Endothelial cell of umbilical vein (primary cell): ENCODE measurements at regions not wholly inside any gene's neighbourhood (a gene's known extent, or its start where the extent isn't known, plus 50 kb on each side); places are given as distances from the start of the nearest gene placed in this dataset.
"Not testable (repeated sequence)": the region's sequence is repeated elsewhere in the genome, so short reads cannot be mapped to it uniquely, and the experiment has no call there.

Experiments used
- BruUV-seq: library from RNA; stranded (reverse); fragments of 400-500 nt; replicated peaks from 2 replicates; lab custom pipeline; 2021; lab: Mats Ljungman, UMichigan
- CTCF ChIA-PET: fragments of 300-600, 350-600 bp; sonication (Branson Sonifier 250); formaldehyde crosslinking; loops from one replicate; lab custom pipeline; 2021; ENCODE audit warnings: antibody characterized with exemption, inconsistent platforms; lab: Charles Lee
- POLR2A ChIA-PET: fragments of 300-600, 350-600 bp; sonication (Branson Sonifier 250); formaldehyde crosslinking; loops from one replicate; lab custom pipeline; 2021; ENCODE audit warnings: antibody characterized with exemption, inconsistent platforms; lab: Charles Lee
- DNase-seq: peaks from one replicate; pipeline ENCODE4 v3.0.0-alpha.2; 2011; ENCODE audit warnings: low read depth, low spot score
- FAIRE-seq: peaks from 2 replicates; lab custom pipeline; 2011; peaks lifted over from hg19 to GRCh38; lab: Jason Lieb, UNC
- H2AFZ ChIP-seq: 2 replicates; pipeline ENCODE4 v1.6.0; 2012; ENCODE audit warnings: low read depth, low read length, control low read depth, inconsistent platforms
- H3K27ac ChIP-seq: 2 replicates; pipeline ENCODE4 v1.5.1; 2011; ENCODE audit warnings: low read depth, mild to moderate bottlenecking, control low read depth, low read length, moderate library complexity; ENCODE audit not compliant: insufficient read depth
- H3K27me3 ChIP-seq, 2 experiments: 2 replicates each; pipeline versions ENCODE4 v1.6.0 to v1.6.1; 2011; ENCODE audit warnings: low read length in 2 of 2, mixed read lengths in 1 of 2; ENCODE audit not compliant: control insufficient read depth in 2 of 2, insufficient read depth in 2 of 2
- H3K36me3 ChIP-seq, 2 experiments: 2 replicates in 1 of 2; 3 replicates in 1 of 2; pipeline ENCODE4 v1.5.1; 2011; ENCODE audit warnings: low read length in 2 of 2, mild to moderate bottlenecking in 1 of 2, moderate library complexity in 1 of 2; ENCODE audit not compliant: control insufficient read depth in 2 of 2, insufficient read depth in 2 of 2; ENCODE audit errors: extremely low read depth in 1 of 2
- H3K4me1 ChIP-seq: 3 replicates; pipeline ENCODE4 v1.5.1; 2011; ENCODE audit warnings: mild to moderate bottlenecking, low read length; ENCODE audit not compliant: control insufficient read depth, insufficient read depth; ENCODE audit errors: extremely low read depth
- H3K4me2 ChIP-seq: 2 replicates; pipeline ENCODE4 v1.6.1; 2011; ENCODE audit warnings: low read length, control low read depth, mixed read lengths; ENCODE audit not compliant: insufficient read depth
- H3K4me3 ChIP-seq, 3 experiments: fragments of 200-600 bp in 1 of 3; sonication (generic), shearing (Covaris generic) in 1 of 3; replicated peaks in 1 of 3; 2 replicates each; pipeline ENCODE4 v1.5.1; 2011 to 2016; ENCODE audit warnings: control low read depth in 3 of 3, low read length in 3 of 3, mild to moderate bottlenecking in 2 of 3, inconsistent platforms in 1 of 3, low read depth in 1 of 3, moderate library complexity in 1 of 3; ENCODE audit not compliant: insufficient read depth in 1 of 3
- H3K79me2 ChIP-seq: 2 replicates; pipeline ENCODE4 v1.6.0; 2012; ENCODE audit warnings: low read length, inconsistent platforms; ENCODE audit not compliant: control insufficient read depth, insufficient read depth
- H3K9ac ChIP-seq: replicated peaks from 2 replicates; pipeline ENCODE3; 2011; ENCODE audit warnings: low read length, control low read depth; ENCODE audit not compliant: insufficient read depth; ENCODE audit errors: extremely low read depth
- H3K9me1 ChIP-seq: replicated peaks from 3 replicates; pipeline ENCODE4 v1.6.0; 2011; ENCODE audit warnings: mild to moderate bottlenecking, low read length; ENCODE audit not compliant: control insufficient read depth, insufficient read depth; ENCODE audit errors: extremely low read depth
- H3K9me3 ChIP-seq: replicated peaks from 2 replicates; pipeline ENCODE4 v1.5.1; 2012; ENCODE audit warnings: low read length, inconsistent platforms; ENCODE audit not compliant: control insufficient read depth, insufficient read depth
- H4K20me1 ChIP-seq: replicated peaks from 2 replicates; pipeline ENCODE3; 2011; ENCODE audit warnings: mild to moderate bottlenecking, low read length; ENCODE audit not compliant: control insufficient read depth, insufficient read depth; ENCODE audit errors: extremely low read depth
- EZH2 ChIP-seq: IDR thresholded peaks from 2 replicates; pipeline ENCODE4 v1.6.1; 2012; ENCODE audit warnings: borderline replicate concordance, low read depth, mild to moderate bottlenecking, moderate library complexity, low read length, inconsistent platforms; ENCODE audit not compliant: severe bottlenecking
- FOS ChIP-seq: IDR thresholded peaks from 2 replicates; pipeline ENCODE4 v1.6.1; 2011; ENCODE audit warnings: mild to moderate bottlenecking, low read length, moderate library complexity, borderline replicate concordance; ENCODE audit not compliant: insufficient read depth
- GATA2 ChIP-seq: IDR thresholded peaks from 2 replicates; pipeline ENCODE4 v1.7.0; 2011; ENCODE audit warnings: low read depth, mild to moderate bottlenecking, moderate library complexity, mixed read lengths, low read length; ENCODE audit not compliant: insufficient read length, insufficient read depth
- JUN ChIP-seq: IDR thresholded peaks from 2 replicates; pipeline ENCODE4 v1.6.1; 2011; ENCODE audit warnings: borderline replicate concordance, low read depth; ENCODE audit not compliant: insufficient read length, insufficient read depth
- POLR2A ChIP-seq: IDR thresholded peaks from 2 replicates; pipeline ENCODE4 v1.6.1; 2012; ENCODE audit warnings: low read depth, mild to moderate bottlenecking, control low read depth, low read length
- POLR2AphosphoS5 ChIP-seq: IDR thresholded peaks from 2 replicates; pipeline ENCODE4 v1.6.1; 2012; ENCODE audit warnings: low read depth, mild to moderate bottlenecking, control low read depth, low read length, moderate library complexity; ENCODE audit not compliant: insufficient read depth
- dilution Hi-C: fragments of 300-500 bp; cut with MboI; formaldehyde crosslinking; loops from one replicate; pipeline ENCODE4 v1.15.0; 2019; ENCODE audit warnings: low sequenced_read_pairs; ENCODE audit not compliant: extremely low pct_ligation_motif_present
- intact Hi-C: fragments of 100-400 bp; cut with micrococcal nuclease; formaldehyde crosslinking; loops from one replicate; pipeline ENCODE4 v1.10.0; 2022
- TF ChIP-seq, protein P1 (sequence below): IDR thresholded peaks from 2 replicates; pipeline ENCODE4 v1.6.1; 2011; ENCODE audit not compliant: insufficient read depth, insufficient read length

DNA sequence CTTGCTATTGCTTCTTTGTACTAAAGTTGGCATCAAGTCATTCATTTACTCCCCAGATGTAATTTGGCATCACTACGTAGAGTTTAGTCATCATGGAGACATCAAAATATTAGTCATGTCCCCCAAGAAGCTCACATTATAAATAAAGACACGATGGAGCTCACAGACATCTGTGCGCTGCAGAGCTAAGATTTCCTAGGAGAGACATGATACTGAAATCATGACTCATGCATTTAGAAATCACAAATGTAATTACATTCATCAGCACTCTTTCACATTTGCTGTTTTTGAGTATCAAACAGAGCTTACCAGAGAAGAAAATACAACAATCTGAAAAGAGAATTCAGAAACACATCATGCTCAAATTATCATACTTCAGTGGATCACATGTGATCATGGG is 169.8 kb downstream of the LRIG3 start:
- peak; percentile 41 for TF ChIP-seq JUN
- no peak for TF ChIP-seq EZH2
- TF ChIP-seq, protein P1, sequence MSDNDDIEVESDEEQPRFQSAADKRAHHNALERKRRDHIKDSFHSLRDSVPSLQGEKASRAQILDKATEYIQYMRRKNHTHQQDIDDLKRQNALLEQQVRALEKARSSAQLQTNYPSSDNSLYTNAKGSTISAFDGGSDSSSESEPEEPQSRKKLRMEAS, result no peak
- TF ChIP-seq POLR2AphosphoS5, result no peak
- no peak overlapping the region for H3K4me3 ChIP-seq
- H3K9ac ChIP-seq, result no peak overlapping the region
- H2AFZ ChIP-seq, result no peak overlapping the region
- FAIRE-seq (peak; percentile 52), DNase-seq (no peak)
- peaks cover 0 to 2% of the 10 kb centered on the region in 2 experiments for H3K27me3 ChIP-seq
- no peaks in the 10 kb centered on the region for H3K79me2 ChIP-seq
- H3K9me3 ChIP-seq, result no peaks in the 10 kb centered on the region
- intact Hi-C loops, result no loop called here
- dilution Hi-C loops, result no loop called here
- no peaks in the 10 kb centered on the region for H4K20me1 ChIP-seq
- H3K4me1 ChIP-seq, result no peaks in the 10 kb centered on the region
- CTCF ChIA-PET, result interaction anchor here (1.0 to 1.6 kb wide), 2 partner anchors 45 to 210 kb away, joined by 3 to 5 read pairs; no protein-coding TSS in a partner anchor
- no peak overlapping the region for H3K4me2 ChIP-seq
- H3K36me3 ChIP-seq, result no peaks in the 10 kb centered on the region
- H3K27ac ChIP-seq, result no peak overlapping the region
- BruUV-seq, result no TSS peak
- POLR2A ChIA-PET, result no interaction called here
- no peaks in the 10 kb centered on the region for H3K9me1 ChIP-seq

DNA sequence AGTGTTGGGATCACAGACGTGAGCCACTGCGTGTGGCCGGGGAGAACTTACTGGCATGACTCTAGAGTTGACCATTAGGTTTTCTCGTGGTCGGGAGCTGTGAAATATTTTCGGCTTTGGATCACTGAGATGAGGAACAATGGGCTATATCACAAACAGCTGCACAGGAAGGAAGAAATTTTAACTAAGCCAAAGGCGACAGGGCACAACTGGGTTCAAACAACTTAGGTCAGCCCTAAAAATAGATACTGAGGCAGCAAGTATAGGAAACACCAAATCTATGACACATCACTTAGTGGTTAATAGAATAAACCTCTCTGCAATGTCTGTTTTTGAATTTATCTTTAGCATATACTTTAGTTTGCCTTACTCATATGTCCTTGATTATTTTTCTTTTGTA is 162.9 kb downstream of the LRIG3 start:
- dilution Hi-C loops (no loop called here), intact Hi-C loops (loop anchor here (1.0 to 5.0 kb wide), 5 partner anchors 162 to 415 kb away; no protein-coding TSS in a partner anchor)
- Histone ChIP-seq H2AFZ (no peak overlapping the region), H4K20me1 (no peaks in the 10 kb centered on the region), H3K79me2 (no peaks in the 10 kb centered on the region), H3K36me3 (no peaks in the 10 kb centered on the region), H3K9me1 (no peaks in the 10 kb centered on the region), H3K9me3 (no peaks in the 10 kb centered on the region), H3K9ac (no peak overlapping the region), H3K4me3 (no peak overlapping the region), H3K4me1 (peaks cover 16% of the 10 kb centered on the region), H3K27me3 (no peaks in the 10 kb centered on the region), H3K27ac (peak overlapping the region; percentile 87), H3K4me2 (peak overlapping the region; percentile 47)
- no TSS peak for BruUV-seq
- POLR2A ChIA-PET, result no interaction called here
- CTCF ChIA-PET, result interaction anchor here (1.2 to 1.5 kb wide), 4 partner anchors 12 to 399 kb away, joined by 3 to 9 read pairs (median 3); no protein-coding TSS in a partner anchor
- DNase-seq (peak; percentile 89), FAIRE-seq (peak; percentile 84)
- peak; percentile 46 for TF ChIP-seq GATA2
- peak; percentile 80 for TF ChIP-seq FOS
- TF ChIP-seq POLR2A, result no peak
- TF ChIP-seq JUN, result peak; percentile 97
- peak; percentile 80 for TF ChIP-seq POLR2AphosphoS5
- TF ChIP-seq, protein P1, result no peak

DNA sequence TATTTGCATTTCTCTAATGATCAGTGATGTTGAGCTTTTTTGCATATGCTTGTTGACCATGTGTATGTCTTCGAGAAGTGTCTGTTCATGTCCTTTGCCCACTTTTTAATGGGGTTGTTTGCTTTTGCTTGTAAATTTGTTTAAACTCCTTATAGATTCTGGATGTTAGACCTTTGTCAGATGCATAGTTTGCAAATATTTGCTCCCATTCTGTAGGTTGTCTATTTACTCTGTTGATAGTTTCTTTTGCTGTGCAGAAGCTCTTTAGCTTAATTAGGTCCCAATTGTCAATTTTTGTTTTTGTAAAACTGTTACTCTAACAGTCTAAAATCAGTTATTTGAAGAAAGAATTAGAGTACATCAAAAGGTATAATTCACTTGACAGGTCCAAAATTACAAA is 160.6 kb downstream of the LRIG3 start:
- POLR2A ChIA-PET, H3K27me3 ChIP-seq, H3K9me1 ChIP-seq, H3K79me2 ChIP-seq, BruUV-seq, H3K27ac ChIP-seq, dilution Hi-C loops, FAIRE-seq, H3K4me2 ChIP-seq, H4K20me1 ChIP-seq, DNase-seq, H3K9ac ChIP-seq, H3K9me3 ChIP-seq, H3K36me3 ChIP-seq, H2AFZ ChIP-seq, CTCF ChIA-PET, H3K4me3 ChIP-seq: not testable (repeated sequence)
- H3K4me1 ChIP-seq, result peaks cover 16% of the 10 kb centered on the region
- intact Hi-C loops, result loop anchor here (5.0 kb wide), 3 partner anchors 217 to 417 kb away; no protein-coding TSS in a partner anchor
